ENCODE measurements at regions not wholly inside any gene's neighbourhood (a gene's known extent, or its start where the extent isn't known, plus 50 kb on each side); places are given as distances from the start of the nearest gene placed in this dataset.

DNA sequence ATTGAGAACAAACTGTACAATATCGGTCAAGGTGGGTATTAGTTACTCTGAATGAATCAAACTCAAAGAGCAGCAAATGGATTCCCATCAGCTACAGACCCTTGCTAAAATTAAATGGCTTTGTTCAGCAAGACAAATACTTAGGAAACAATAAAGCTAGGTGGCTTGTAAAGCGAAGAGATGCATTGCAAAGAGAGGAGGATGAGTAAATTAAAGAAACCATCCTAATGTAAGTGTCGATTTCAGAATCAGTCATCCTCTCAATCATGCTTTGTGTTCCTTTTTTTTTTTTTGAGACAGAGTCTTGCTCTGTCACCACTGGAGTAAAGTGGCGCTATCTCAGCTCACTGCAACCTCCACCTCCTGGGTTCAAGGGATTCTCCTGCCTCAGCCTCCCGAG, 359.2 kb upstream of the ZNF462 start:
- DNase-seq (ENCODE audit: low read depth) = no peak
- TF ChIP-seq, protein P1, sequence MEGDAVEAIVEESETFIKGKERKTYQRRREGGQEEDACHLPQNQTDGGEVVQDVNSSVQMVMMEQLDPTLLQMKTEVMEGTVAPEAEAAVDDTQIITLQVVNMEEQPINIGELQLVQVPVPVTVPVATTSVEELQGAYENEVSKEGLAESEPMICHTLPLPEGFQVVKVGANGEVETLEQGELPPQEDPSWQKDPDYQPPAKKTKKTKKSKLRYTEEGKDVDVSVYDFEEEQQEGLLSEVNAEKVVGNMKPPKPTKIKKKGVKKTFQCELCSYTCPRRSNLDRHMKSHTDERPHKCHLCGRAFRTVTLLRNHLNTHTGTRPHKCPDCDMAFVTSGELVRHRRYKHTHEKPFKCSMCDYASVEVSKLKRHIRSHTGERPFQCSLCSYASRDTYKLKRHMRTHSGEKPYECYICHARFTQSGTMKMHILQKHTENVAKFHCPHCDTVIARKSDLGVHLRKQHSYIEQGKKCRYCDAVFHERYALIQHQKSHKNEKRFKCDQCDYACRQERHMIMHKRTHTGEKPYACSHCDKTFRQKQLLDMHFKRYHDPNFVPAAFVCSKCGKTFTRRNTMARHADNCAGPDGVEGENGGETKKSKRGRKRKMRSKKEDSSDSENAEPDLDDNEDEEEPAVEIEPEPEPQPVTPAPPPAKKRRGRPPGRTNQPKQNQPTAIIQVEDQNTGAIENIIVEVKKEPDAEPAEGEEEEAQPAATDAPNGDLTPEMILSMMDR (IDR thresholded peaks at IDR 0.05; ENCODE audit: control insufficient read depth, extremely low read depth, insufficient read depth) = no peak
- no peak overlapping the region for H3K4me3 ChIP-seq (ENCODE audit: low read depth, low read length)

DNA sequence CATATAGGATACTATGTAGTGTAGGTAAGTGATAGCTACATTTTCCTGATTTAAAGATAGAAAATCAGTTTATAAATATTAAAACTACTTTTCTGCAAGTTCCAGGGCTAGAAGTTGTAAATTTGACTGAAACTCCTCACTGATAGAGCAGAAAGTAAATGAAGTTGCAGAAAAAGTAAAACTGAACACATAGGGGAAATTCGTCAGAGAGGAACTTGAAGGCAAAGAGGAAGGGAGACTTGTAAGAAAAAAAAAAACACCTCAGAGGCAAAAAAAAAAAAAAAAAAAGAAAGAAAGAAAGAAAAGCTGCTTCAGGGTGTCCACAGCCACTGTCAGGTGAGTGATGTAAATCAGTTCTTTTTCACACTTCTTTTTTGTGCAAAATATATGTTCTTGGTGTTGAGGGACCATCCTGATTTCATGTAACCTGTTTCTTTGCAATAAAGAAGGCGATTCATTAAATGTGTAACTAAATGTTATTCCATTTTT, 336.2 kb upstream of the ZNF462 start:
- H3K4me3 ChIP-seq (ENCODE audit: low read depth, low read length) = no peak overlapping the region
- TF ChIP-seq, protein P1 (IDR thresholded peaks at IDR 0.05; ENCODE audit: control insufficient read depth, extremely low read depth, insufficient read depth) = no peak
- no peak for DNase-seq (ENCODE audit: low read depth)

DNA sequence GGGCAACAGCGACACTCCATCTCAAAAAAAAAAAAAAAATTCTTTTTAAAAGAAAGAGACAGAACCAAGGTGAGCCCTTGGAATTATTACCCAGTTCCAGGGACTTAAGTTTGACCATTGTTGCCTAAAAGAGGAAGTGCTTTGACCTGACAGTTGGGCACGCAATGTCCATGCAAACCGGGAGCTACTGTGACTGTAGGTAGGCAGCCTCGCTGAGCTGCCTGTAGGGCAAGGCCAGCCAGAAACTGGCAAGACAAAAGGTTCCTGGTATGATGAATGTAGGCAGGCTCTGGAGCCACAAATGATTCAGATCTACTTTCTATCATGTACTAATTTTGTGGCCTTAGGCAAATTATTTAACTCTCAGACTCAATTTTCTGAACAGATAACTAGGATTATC, 334.8 kb upstream of the ZNF462 start:
- TF ChIP-seq, protein P1 (IDR thresholded peaks at IDR 0.05; ENCODE audit: control insufficient read depth, extremely low read depth, insufficient read depth) = no peak
- no peak for DNase-seq (ENCODE audit: low read depth)
- no peak overlapping the region for H3K4me3 ChIP-seq (ENCODE audit: low read depth, low read length)

DNA sequence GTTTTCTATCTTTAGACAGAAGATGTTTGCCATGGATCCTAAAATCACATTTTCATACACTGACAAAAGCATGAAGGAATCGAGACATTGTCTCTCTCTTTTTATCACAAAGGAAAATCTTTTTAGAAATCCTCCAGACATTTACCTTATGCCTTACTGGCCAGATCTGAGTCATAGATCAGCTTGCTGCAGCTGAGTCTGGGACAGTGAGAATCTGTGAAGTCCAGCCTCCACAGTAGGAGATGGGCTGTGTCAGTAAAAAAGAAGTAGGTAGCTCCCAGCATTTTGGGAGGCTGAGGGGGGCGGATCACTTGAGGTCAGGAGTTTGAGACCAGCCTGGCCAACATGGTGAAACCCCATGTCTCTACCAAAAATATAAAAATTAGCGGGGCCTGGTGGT, 333.4 kb upstream of the ZNF462 start:
- DNase-seq (ENCODE audit: low read depth) = no peak
- TF ChIP-seq, protein P1 (IDR thresholded peaks at IDR 0.05; ENCODE audit: control insufficient read depth, extremely low read depth, insufficient read depth) = no peak
- no peak overlapping the region for H3K4me3 ChIP-seq (ENCODE audit: low read depth, low read length)

DNA sequence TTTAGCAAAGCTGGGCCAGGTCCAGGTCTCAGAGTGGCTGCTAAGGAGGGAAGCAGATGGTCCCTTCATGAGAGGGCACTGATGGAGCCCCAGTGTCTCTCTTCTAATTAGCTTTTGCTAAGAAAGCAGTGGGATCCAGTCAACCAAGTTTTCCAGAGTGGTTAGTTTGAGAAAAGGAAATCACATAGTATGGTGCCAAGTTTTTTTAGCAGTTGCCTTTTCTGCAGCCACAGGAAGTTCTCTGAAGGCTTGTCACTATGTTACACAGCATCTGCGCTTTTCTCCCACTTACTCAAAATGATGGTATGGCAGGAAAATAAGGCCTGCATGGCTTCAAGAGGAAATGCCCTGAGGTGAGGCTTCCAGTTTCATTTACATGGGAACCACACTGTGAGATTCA, 331.5 kb upstream of the ZNF462 start:
- DNase-seq (ENCODE audit: low read depth) = no peak
- TF ChIP-seq, protein P1 (IDR thresholded peaks at IDR 0.05; ENCODE audit: control insufficient read depth, extremely low read depth, insufficient read depth) = no peak
- no peak overlapping the region for H3K4me3 ChIP-seq (ENCODE audit: low read depth, low read length)

DNA sequence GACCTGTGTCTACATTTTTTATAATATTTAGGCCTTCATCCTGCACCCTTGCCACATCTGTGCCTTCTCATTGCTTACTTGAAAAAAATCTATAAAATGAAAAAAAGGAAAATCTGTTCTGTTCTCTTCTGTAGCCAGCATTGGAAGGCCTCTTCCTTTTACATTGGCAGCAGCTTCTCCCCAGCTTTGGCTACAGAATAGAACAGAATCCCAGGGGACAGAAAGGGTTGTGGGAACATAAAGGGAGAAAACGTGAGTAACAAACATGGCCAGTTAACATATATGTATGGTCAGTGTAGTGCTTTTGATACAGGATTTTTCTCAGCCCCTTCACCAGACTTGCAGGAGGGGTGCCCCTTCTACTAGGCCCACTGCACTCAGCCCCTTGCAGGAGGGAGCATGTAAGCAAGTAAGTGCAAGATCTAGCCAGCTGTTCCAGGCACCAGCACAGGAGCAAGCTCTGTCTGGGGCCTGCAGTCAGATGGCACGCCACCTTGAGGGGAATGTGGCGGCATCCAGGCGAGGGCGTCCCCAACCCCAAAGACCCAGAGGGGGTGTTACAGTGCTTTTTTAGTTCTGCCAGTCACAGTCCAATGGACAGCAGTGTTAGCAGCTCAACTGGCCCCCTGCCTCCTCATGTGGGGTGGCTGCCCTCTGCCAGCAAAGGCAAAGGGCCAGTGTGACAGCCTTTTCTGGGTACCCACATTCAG, 330.5 kb upstream of the ZNF462 start:
- H3K4me3 ChIP-seq (ENCODE audit: low read depth, low read length) = no peak overlapping the region
- DNase-seq (ENCODE audit: low read depth) = no peak
- TF ChIP-seq, protein P1 (IDR thresholded peaks at IDR 0.05; ENCODE audit: control insufficient read depth, extremely low read depth, insufficient read depth) = no peak

DNA sequence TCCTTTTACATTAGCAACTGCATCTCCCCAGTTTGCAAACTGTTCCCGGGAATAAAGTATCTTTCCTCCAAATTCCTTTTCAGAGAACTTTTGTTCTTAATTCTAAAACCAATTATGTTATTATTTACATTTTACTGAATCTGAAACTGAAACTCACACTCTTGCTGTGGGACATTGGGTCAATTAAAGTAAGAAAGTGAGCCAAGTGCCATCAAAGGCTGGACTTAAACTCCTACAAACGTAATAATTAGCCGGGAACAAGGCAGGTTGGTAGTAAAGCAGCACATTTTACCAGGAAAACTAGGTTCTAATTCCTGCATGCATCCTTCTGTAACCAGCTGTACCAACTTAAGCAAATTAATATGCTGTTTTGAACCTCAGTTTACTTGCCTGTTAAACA, 328.2 kb upstream of the ZNF462 start:
- TF ChIP-seq, protein P1 (IDR thresholded peaks at IDR 0.05; ENCODE audit: control insufficient read depth, extremely low read depth, insufficient read depth) = no peak
- DNase-seq (ENCODE audit: low read depth) = no peak
- no peak overlapping the region for H3K4me3 ChIP-seq (ENCODE audit: low read depth, low read length)

Data from LNCaP clone FGC (cell line).